NCI-H748 (cell line): ENCODE measurements at regions not wholly inside any gene's neighbourhood (a gene's known extent, or its start where the extent isn't known, plus 50 kb on each side); places are given as distances from the start of the nearest gene placed in this dataset.
"Not testable (repeated sequence)": the region's sequence is repeated elsewhere in the genome, so short reads cannot be mapped to it uniquely, and the experiment has no call there.

Experiments used
- DNase-seq: peaks from one replicate; lab custom pipeline; 2025; ENCODE audit not compliant: unreplicated experiment; lab: John Stamatoyannopoulos, UW

GRCh38 chr3:95215437-95215957 lies 1152.6 kb downstream of the NSUN3 start:
- DNase-seq: no peak

DNA sequence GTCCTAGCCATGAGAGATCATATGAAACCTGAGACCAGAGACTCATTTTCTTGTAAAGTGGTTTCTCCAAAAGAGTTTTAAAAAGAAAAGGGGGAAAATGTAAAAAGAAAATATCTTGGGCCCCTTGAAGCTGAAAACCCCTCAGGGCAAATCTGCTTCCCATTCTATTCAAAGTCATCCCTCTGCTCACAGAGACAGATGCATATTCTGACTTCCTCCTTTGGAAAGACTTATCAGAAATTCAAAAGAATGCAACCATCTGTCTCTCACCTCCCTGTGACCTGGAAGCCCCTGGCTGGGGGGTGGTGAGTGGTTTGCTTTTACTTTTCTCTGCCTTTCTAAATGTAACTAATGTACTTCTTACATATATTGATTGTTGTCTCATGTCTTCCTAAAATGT lies 1154.8 kb downstream of the NSUN3 start:
- no peak for DNase-seq

DNA sequence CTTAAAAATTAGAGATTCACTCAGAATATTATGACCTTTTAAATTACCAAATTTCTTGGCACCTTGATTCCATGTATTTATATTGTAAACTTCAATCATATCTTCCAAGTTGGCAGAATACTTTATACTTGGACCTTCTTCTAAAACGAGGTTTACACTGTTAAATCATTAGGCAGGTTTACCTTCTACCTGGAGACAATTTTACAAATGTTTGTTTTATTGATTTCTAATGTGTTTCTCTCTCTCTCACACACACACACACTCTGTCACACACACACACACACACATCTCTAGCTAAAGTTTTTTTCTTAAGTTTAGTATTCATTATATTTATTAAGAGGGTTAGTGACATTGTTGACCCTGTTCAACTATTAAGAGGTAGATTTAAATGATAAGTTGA lies 1155.6 kb downstream of the NSUN3 start:
- no peak for DNase-seq

DNA sequence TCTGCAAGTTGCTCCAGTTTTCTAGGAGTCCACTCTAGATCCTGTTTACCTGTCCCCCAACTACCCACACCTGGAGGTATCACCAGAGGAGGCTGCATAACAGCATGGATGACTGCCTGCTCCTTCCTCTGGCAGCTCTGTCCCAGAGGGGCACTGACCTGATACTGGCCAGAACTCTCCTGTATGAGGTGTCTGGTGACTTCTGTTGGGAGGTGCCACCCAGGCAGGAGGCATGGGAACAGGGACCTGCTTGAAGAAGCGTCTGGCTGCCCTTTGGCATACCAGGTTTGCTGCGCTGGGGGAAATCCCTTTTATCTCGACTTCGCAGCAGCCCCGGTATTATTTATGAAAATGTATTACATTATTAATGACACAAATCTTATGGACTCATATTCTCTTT lies 1163.6 kb downstream of the NSUN3 start:
- no peak for DNase-seq

DNA sequence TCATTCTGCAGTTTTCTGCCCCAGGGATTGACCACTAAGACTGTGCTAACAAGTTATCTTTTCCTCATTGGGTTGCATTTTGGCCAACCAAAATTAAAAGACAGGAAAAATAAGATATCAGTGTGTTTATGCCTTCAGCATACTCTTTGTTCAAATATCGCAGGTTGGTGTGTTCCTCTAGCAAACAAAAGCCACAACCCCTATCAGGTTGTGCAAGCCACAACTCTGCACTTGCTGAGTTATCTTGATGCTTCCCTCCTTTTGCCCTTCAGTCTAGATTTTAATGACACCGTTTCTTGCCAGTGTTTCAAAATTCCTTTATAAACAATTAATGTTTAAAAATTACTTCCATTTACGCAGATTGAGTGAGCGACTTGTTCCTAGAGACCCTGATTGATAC lies 1164.2 kb downstream of the NSUN3 start:
- no peak for DNase-seq

GRCh38 chr3:95228416-95228815 lies 1165.6 kb downstream of the NSUN3 start:
- no peak for DNase-seq

DNA sequence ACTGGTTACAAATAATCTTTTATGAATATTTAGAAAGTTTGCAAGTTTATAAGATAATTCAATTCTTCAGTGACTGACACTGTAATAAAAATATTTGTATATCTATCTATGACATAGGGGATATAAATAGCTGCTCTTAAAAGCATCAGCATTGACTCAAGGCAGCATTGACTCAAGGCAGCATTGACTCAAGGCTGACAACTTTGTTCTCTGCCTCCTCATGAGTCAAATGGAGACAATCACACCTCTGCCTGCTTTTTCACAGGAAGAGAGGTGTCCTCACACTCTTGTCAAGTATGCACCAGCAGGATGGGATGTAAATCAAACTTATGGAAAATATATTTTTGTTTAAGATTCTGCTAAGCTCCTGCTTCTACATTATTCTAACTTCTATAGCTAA lies 1173.1 kb downstream of the NSUN3 start:
- DNase-seq: no peak

DNA sequence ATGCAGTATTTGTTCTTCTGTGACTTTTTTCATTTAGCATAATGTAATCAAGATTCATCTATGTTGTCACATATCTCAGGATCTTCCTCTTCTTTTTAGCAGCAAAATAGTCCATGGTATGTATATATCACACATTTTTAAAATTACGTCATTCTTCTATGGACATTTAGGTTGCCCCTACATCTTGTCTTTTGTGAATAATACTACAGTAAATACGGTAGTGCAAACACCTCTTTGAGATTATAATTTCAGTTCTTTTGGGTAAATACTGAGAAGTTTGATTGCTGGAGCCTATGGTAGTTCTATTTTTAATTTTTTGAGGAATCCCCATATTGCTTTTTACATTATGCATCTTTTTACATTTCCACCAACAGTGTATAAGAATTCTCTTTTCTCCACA lies 1174.9 kb downstream of the NSUN3 start:
- no peak for DNase-seq

DNA sequence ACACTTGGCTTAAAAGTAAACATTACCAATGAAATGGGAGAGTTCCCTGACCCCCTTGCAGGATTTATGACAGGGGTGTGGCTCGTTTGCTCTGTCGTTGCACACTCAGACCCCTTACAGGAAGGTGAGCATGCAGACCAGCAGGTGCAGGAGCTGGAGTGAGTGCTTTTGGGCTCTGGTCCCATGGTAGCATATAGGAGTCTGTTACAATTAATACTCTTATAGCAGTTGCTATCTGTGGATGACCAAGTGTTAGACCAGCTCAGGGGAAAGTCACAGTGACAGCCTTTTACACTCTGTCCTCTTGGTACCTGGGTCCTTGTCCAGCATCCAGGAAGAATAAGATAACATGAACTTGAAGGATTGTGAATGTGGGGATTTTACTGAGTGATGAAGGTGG lies 1177.5 kb downstream of the NSUN3 start:
- peak; percentile 6 for DNase-seq

GRCh38 chr3:95241256-95241655 lies 1178.4 kb downstream of the NSUN3 start:
- not testable (repeated sequence) for DNase-seq

DNA sequence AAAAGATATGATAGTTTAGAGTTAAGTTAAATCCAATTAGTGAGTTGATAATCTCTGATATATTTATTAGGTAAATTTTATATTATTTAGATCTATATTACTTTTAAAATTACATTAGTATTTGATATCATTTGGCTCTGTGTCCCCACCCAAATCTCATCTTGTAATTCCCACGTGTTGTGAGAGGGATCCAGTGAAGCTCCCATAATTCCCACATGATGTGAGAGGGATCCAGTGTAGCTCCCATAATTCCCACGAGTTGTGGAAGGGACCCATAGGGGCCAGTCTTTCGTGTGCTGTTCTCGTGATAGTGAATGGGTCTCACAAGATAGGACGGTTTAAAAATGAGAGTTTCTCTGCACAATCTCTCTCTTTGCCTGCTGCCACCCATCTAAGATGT lies 1183.6 kb downstream of the NSUN3 start:
- DNase-seq: no peak

DNA sequence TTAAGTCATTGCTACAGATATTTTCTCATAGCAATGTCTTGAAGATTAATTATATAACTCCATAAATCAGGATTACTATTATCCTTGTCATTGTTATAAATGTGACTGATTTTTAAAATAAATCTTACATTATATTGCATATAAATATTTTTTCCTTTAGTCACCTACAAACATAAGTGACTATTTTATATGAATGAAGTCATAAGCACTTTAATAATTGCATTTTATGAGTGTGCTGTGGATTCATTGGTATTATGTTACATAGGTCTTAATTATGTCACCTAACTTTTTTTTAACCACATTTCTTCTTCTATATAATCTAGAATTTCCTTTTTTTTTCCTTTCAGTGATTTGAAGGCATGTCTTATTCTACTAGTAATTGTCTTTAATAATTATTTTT lies 1191.2 kb downstream of the NSUN3 start:
- DNase-seq: no peak

- DNase-seq: no peak
Measured at GRCh38 chr3:95254758-95255157, 1191.9 kb downstream of the NSUN3 start.

GRCh38 chr3:95265129-95265528 lies 1202.3 kb downstream of the NSUN3 start:
- DNase-seq: no peak

- DNase-seq: no peak
Measured at GRCh38 chr3:95271395-95271794, 1208.5 kb downstream of the NSUN3 start.

DNA sequence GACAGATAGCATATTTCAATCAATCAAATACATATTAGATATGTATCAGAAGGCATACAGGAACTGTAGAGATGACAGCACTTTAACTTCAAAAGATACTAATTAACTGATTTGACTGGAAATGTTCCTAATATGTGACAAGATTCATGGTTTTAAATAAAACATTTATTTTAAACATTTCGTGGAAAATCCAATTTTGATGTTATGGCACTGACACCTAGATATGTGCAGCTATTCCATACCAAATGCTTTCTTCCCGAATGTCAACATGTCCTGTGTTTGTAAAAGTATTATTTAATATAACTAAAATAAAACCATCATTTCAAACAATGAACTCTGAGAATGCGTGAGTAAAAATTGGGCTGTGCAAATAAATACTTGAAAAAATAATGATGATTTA lies 1209.3 kb downstream of the NSUN3 start:
- no peak for DNase-seq

GRCh38 chr3:95272781-95273180 lies 1209.9 kb downstream of the NSUN3 start:
- DNase-seq: no peak

- DNase-seq: no peak
Measured at GRCh38 chr3:95277613-95278012, 1214.8 kb downstream of the NSUN3 start.

- no peak for DNase-seq
Measured at GRCh38 chr3:95280711-95281352, 1218.0 kb downstream of the NSUN3 start.

- no peak for DNase-seq
Measured at GRCh38 chr3:95289295-95289694, 1226.4 kb downstream of the NSUN3 start.

- no peak for DNase-seq
Measured at GRCh38 chr3:95297581-95297980, 1234.7 kb downstream of the NSUN3 start.

DNA sequence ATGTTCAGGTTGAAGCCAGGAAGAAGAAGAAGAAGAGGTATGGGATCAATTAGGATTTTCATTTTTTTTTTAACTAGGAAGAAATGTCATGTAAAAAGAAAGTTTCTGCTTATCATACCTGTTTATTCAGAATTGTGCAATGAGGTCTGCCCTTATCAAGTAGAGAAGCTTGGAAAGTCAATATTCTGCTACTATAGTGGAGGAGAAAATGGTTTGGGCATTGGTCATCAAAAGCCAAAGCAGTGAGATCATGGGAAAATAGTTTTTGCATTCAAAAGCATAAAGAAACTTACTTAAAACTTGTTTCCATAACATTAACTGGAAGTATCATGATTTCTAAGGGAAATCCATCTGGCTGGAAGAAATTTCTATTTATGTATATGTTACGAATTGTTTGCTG lies 1239.2 kb downstream of the NSUN3 start:
- no peak for DNase-seq

DNA sequence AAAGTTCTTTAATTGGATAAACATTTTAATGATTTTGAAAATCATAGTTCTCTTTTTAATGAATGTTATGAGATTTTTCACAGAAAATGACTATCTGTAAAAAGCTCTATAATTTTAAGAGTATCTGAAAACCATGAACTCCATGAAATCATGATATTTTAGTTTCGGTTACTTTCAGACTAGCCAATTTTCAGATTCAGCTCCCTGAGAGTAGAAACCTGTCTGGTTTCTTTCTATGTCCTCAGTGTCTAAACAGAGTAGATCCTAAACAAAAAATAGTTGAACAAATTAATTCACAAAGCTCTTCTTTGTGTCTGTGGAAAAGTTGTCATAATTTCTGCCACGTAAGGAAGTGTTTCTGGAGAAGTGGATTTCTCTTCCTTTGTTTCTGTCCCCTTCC lies 1247.7 kb downstream of the NSUN3 start:
- DNase-seq: no peak
